AG04449 (cell line): ENCODE measurements at regions not wholly inside any gene's neighbourhood (a gene's known extent, or its start where the extent isn't known, plus 50 kb on each side); places are given as distances from the start of the nearest gene placed in this dataset.

ENCODE experiments used
- CTCF ChIA-PET: fragments of 350-600 bp; formaldehyde crosslinking; extraction: SDS; loops from one replicate; lab custom pipeline; 2021; ENCODE audit warnings: antibody characterized with exemption; lab: Yijun Ruan, JAX
- POLR2A ChIA-PET: fragments of 400-600, 350-600 bp; formaldehyde crosslinking; extraction: SDS; loops from one replicate; lab custom pipeline; 2020; ENCODE audit warnings: antibody characterized with exemption, inconsistent platforms; lab: Yijun Ruan, JAX
- DNase-seq: peaks from one replicate; pipeline ENCODE4 v3.0.0-alpha.2; 2010; ENCODE audit warnings: low read depth, low spot score
- H3K4me3 ChIP-seq: 2 replicates; pipeline ENCODE4 v1.5.1; 2011; ENCODE audit warnings: low read depth, mild to moderate bottlenecking, control low read depth, low read length
- TF ChIP-seq, protein P1 (sequence below): IDR thresholded peaks from one replicate; pipeline ENCODE4 v1.5.1; 2011; ENCODE audit warnings: mild to moderate bottlenecking, moderate library complexity, low read length, control low read depth, inconsistent platforms; ENCODE audit not compliant: insufficient read depth; ENCODE audit errors: missing control alignments

DNA sequence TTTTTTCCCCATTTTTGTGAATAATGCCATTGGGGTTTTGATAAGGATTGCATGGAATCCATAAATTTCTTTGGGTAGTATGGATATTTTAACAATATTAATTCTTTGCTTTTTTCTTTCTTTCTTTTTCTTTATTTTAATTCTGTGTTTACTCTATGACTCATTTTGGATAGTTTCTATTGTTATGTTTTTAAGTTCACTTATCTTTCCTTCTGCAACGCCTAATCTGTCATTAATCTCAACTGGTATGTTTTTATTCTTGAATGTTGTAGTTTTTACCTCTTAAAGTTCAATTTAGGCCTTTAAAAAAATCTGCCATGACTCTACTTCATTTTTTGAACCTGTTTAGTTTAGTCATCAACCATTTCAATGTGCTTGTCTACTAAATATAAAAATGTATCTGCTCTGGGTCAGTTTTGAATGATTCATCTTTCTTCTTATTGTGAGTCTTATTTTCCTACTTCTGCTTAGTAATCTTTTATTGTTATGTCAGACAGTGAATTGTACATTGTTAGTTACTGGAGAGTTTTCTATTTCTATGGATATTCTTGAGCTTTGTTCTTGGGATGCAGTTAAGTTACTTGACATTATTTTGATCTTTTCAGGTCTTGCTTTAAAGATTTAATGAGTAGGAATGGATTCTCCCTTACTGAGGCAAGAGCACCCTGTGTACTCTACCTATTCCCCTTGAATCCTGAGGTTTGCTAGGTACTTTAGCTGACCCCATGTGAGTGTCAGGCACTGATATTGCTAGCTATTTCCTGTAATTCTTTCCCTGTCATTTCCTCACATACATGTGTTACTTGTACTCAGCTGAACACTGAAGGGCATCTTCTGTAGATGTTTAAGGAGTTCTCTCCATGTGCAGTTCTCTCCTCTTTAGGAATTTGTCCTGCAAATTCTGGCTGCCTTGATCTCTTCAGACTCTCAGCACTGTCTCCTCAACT is 104.2 kb downstream of the TFAP2B start:
- H3K4me3 ChIP-seq: no peak overlapping the region
- POLR2A ChIA-PET: no interaction called here
- TF ChIP-seq, protein P1, sequence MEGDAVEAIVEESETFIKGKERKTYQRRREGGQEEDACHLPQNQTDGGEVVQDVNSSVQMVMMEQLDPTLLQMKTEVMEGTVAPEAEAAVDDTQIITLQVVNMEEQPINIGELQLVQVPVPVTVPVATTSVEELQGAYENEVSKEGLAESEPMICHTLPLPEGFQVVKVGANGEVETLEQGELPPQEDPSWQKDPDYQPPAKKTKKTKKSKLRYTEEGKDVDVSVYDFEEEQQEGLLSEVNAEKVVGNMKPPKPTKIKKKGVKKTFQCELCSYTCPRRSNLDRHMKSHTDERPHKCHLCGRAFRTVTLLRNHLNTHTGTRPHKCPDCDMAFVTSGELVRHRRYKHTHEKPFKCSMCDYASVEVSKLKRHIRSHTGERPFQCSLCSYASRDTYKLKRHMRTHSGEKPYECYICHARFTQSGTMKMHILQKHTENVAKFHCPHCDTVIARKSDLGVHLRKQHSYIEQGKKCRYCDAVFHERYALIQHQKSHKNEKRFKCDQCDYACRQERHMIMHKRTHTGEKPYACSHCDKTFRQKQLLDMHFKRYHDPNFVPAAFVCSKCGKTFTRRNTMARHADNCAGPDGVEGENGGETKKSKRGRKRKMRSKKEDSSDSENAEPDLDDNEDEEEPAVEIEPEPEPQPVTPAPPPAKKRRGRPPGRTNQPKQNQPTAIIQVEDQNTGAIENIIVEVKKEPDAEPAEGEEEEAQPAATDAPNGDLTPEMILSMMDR: no peak
- DNase-seq: no peak
- CTCF ChIA-PET: no interaction called here

DNA sequence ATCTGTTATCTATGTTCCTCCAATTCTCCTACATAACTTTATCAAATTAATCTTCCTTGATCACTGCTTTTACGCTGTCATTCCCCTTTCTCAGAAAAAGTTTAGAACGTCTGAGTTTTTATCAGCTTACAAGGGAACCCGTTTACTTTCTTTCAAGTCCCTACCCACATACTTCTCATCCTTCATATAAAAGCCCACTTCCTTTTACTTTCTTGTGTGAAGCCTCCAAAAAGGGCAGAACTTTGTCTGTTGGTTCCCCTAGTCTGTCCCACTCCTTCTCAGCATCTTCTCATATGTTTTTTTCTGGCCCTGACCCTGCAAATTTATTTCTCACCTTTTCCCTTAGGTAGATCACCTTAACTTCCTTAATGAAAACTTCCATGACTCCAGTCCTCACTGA is 106.1 kb downstream of the TFAP2B start:
- POLR2A ChIA-PET: no interaction called here
- no peak overlapping the region for H3K4me3 ChIP-seq
- no peak for DNase-seq
- CTCF ChIA-PET: interaction anchor here (0.6 kb wide), 1 partner anchor 369 kb away, joined by 3 read pairs; no protein-coding TSS in a partner anchor
- TF ChIP-seq, protein P1: no peak

DNA sequence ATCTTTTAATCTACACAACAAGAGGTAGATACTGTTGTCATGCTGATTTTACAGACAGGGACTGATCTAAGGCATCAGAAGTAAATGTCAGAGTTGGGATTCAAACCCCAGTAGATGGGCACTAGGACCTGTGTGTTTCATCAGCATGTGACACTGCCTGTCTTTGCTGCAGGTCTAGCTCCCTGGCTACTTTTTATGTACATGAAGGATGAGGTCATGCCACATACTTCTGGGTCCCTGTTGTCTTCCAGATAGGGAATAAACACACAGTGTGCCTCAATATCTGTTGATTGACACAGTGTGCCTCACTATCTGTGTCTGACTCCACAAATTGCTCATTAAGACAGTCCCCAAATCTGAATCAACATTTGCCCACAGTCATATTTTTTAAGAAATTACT is 106.9 kb downstream of the TFAP2B start:
- POLR2A ChIA-PET: no interaction called here
- TF ChIP-seq, protein P1: no peak
- H3K4me3 ChIP-seq: no peak overlapping the region
- CTCF ChIA-PET: no interaction called here
- DNase-seq: no peak

DNA sequence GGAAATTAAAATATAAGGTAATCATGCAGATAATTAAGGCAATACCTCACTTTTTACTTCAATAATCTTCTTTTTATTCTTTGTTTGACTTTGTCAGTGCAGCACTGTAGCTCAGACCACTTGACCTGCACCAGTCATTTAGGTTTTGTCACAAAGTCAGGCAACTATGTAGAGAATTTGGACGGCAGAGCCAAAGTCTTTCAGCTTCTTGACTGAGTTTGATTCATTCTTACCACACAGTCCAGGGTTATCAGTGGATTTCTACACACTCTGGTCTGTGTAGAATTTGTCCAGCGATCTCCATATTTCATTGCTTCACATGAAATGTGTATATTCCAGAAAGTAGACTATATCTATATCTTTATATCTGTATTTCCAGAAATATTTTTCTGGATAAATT is 107.3 kb downstream of the TFAP2B start:
- TF ChIP-seq, protein P1: no peak
- CTCF ChIA-PET: no interaction called here
- POLR2A ChIA-PET: no interaction called here
- no peak overlapping the region for H3K4me3 ChIP-seq
- no peak for DNase-seq

DNA sequence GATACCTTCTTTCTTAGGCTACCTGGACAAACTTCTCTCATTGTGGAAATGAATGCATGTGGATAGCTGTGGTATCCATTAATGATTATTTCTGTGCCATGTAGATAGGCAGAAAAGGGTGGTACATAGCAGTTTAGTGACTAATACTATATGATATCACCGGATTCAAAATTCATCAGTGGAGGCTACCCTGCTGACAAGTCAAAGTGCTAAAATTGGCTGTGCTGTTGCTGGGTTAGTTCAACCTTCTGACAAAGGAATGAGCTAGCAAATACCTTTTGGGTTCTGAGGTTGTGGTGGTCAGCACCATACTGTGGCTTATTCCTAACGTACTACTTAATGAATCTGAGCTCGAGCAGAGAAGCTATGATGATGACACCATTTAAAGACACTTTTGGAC is 109.1 kb downstream of the TFAP2B start:
- ChIA-PET POLR2A (no interaction called here), CTCF (no interaction called here)
- no peak overlapping the region for H3K4me3 ChIP-seq
- TF ChIP-seq, protein P1: no peak
- no peak for DNase-seq

DNA sequence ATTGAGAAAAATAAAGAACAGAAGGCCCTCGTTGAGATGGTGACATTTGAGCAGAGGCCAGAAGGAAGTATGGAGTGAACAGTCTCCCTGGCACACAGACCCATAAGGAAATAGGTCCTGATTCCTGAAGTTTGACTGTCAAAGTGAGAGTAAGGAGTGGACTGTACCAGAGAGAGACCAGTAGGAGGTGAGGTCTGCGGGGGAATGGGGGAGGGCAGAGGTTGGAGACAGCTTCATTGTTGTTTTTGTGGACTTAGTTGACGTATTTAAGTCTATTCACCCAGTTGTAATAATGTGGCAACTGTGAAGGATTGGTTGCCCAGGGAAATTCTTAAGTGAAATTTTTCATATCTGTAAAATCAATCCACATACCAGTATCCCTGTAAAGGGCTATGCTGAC is 110.7 kb downstream of the TFAP2B start:
- TF ChIP-seq, protein P1: no peak
- no peak overlapping the region for H3K4me3 ChIP-seq
- CTCF ChIA-PET: no interaction called here
- POLR2A ChIA-PET: no interaction called here
- DNase-seq: no peak
